ENCODE measurements at regions not wholly inside any gene's neighbourhood (a gene's known extent, or its start where the extent isn't known, plus 50 kb on each side); places are given as distances from the start of the nearest gene placed in this dataset.

- no peak overlapping the region for H3K4me3 ChIP-seq
- H3K27me3 ChIP-seq (ENCODE audit: low read depth), result no peaks in the 10 kb centered on the region
- H3K4me1 ChIP-seq, result peaks cover 5% of the 10 kb centered on the region
- in situ Hi-C loops (cut with MboI; ENCODE audit: low sequenced_read_pairs), result no loop called here
- no peak for DNase-seq (ENCODE audit: low spot score in 2 of 2)
- no peaks in the 10 kb centered on the region for H3K36me3 ChIP-seq (replicated peaks)
- no peaks in the 10 kb centered on the region for H3K9me3 ChIP-seq
Observed at GRCh38 chr22:49433717-49434611, 393.7 kb downstream of the BRD1 start.

DNA sequence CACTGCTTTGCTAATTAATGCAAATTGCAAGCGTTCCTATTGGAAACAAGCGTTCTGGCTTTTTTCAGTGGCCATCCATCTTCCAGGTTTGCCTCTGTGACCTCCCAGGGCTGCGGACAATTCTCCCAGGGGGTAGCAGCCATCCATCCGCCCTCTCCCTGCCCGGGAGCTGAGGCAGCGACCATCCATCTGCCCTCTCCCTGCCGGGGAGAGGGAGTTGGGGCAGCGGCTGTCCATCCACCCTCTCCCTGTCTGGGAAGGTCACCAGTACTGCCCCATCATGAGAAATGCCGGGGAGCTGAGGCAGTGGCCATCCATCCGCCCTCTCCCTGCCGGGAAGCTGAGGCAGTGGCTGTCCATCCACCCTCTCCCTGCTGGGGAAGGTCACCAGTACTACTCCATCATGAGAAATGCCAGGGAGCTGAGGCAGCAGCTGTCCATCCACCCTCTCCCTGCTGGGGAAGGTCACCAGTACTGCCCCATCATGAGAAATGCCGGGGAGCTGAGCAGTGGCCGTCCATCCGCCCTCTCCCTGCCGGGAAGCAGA, 394.7 kb downstream of the BRD1 start:
- no peak for DNase-seq (ENCODE audit: low spot score in 2 of 2)
- H3K9me3 ChIP-seq, result no peaks in the 10 kb centered on the region
- in situ Hi-C loops (cut with MboI; ENCODE audit: low sequenced_read_pairs), result no loop called here
- H3K27me3 ChIP-seq (ENCODE audit: low read depth), result no peaks in the 10 kb centered on the region
- H3K36me3 ChIP-seq (replicated peaks), result no peaks in the 10 kb centered on the region
- H3K4me3 ChIP-seq, result no peak overlapping the region
- peaks cover 5% of the 10 kb centered on the region for H3K4me1 ChIP-seq

GRCh38 chr22:49432211-49432896, 395.3 kb downstream of the BRD1 start:
- no peak overlapping the region for H3K4me3 ChIP-seq
- H3K27me3 ChIP-seq (ENCODE audit: low read depth), result no peaks in the 10 kb centered on the region
- no peaks in the 10 kb centered on the region for H3K36me3 ChIP-seq (replicated peaks)
- DNase-seq (ENCODE audit: low spot score in 2 of 2), result no peak
- in situ Hi-C loops (cut with MboI; ENCODE audit: low sequenced_read_pairs), result no loop called here
- H3K9me3 ChIP-seq, result no peaks in the 10 kb centered on the region
- H3K4me1 ChIP-seq, result peaks cover 5% of the 10 kb centered on the region

DNA sequence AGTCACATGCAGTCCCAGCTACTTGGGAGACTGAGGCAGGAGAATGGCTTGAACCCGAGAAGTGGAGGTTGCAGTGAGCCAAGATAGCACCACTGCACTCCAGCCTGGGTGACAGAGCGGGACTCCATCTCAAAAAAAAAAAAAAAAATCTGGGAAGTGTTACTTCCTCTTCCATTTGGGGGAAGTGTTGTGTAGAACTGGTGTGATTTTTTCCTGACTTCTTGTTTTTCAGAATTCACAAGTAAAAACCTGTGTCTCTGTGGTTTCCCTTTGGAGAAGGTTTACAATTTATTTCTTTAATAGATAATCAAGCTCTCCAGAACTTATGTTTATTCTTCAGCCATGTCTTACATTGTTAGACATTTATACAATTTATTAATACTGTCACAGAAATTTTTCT, 396.1 kb downstream of the BRD1 start:
- no peaks in the 10 kb centered on the region for H3K9me3 ChIP-seq
- no peak for DNase-seq (ENCODE audit: low spot score in 2 of 2)
- H3K36me3 ChIP-seq (replicated peaks), result no peaks in the 10 kb centered on the region
- no peaks in the 10 kb centered on the region for H3K27me3 ChIP-seq (ENCODE audit: low read depth)
- H3K4me3 ChIP-seq, result no peak overlapping the region
- H3K4me1 ChIP-seq, result peaks cover 2% of the 10 kb centered on the region; the same call in 1 of the 2 replicates
- in situ Hi-C loops (cut with MboI; ENCODE audit: low sequenced_read_pairs), result no loop called here

DNA sequence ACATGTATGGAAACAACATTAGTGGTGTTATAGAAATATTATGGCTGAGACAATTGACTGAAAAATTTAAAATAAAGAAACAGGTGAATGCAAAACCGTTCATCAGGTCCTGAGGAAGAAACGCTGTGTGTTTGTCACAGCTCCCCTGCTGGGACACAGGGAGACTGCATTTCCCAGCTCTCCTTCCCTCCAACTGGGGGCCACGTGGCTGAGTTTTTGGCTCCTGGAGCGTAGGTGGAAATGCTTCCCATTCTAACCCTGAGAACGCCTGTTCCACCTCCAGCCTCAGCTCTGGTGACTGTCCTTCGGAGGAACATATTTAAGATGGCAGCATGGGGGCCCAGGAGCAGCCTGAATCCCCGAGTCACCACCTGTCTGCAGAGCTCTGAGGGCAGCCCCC, 398.6 kb downstream of the BRD1 start:
- DNase-seq (ENCODE audit: low spot score in 2 of 2), result no peak
- Histone ChIP-seq H3K27me3 (ENCODE audit: low read depth) (no peaks in the 10 kb centered on the region), H3K4me3 (no peak overlapping the region), H3K9me3 (no peaks in the 10 kb centered on the region), H3K4me1 (no peaks in the 10 kb centered on the region), H3K36me3 (replicated peaks) (no peaks in the 10 kb centered on the region)
- in situ Hi-C loops (cut with MboI; ENCODE audit: low sequenced_read_pairs), result no loop called here

DNA sequence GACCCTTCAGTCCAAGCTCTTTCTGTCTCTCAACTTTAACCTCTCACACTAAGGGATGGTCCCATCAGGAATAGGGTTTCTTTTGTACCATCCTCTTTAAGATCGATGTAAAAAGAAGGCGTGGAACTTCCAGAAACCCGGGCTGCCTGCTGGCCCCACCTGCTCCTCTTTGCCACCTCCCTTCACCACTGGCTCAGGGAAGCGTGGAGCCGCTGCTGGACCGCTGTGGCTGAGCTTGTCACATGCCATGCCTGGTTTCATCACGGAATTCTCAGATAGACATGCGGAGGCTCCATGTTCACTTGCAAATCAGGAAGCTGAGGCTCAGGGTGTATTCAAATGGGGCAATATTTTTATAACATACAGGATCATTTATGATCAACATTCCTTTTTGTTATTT, 399.7 kb downstream of the BRD1 start:
- H3K27me3 ChIP-seq (ENCODE audit: low read depth), result no peaks in the 10 kb centered on the region
- no peak for DNase-seq (ENCODE audit: low spot score in 2 of 2)
- H3K36me3 ChIP-seq (replicated peaks), result no peaks in the 10 kb centered on the region
- no peaks in the 10 kb centered on the region for H3K4me1 ChIP-seq
- in situ Hi-C loops (cut with MboI; ENCODE audit: low sequenced_read_pairs), result no loop called here
- H3K9me3 ChIP-seq, result no peaks in the 10 kb centered on the region
- no peak overlapping the region for H3K4me3 ChIP-seq

DNA sequence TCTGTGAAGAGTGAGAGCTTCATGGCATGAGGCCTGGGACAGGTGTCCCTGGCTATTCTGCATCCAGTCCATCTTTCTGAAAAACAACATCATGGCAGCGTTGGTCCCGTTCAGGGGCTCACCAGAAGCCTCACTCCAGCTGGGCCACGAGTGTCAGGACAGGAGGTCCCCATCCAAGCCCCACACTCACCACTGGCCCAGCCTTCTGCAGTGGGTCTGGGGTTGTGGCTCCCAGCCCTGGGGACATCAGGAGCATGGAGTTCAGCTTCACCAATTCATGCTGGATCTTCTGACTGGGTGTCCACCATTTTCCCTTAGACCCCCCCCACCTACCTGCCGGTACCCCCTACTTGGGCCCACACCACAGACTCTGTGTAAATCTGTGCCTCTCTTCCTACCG, 400.3 kb downstream of the BRD1 start:
- H3K4me3 ChIP-seq, result no peak overlapping the region
- no peaks in the 10 kb centered on the region for H3K4me1 ChIP-seq
- no peaks in the 10 kb centered on the region for H3K27me3 ChIP-seq (ENCODE audit: low read depth)
- no peaks in the 10 kb centered on the region for H3K9me3 ChIP-seq
- no peaks in the 10 kb centered on the region for H3K36me3 ChIP-seq (replicated peaks)
- in situ Hi-C loops (cut with MboI; ENCODE audit: low sequenced_read_pairs), result no loop called here
- no peak for DNase-seq (ENCODE audit: low spot score in 2 of 2)

DNA sequence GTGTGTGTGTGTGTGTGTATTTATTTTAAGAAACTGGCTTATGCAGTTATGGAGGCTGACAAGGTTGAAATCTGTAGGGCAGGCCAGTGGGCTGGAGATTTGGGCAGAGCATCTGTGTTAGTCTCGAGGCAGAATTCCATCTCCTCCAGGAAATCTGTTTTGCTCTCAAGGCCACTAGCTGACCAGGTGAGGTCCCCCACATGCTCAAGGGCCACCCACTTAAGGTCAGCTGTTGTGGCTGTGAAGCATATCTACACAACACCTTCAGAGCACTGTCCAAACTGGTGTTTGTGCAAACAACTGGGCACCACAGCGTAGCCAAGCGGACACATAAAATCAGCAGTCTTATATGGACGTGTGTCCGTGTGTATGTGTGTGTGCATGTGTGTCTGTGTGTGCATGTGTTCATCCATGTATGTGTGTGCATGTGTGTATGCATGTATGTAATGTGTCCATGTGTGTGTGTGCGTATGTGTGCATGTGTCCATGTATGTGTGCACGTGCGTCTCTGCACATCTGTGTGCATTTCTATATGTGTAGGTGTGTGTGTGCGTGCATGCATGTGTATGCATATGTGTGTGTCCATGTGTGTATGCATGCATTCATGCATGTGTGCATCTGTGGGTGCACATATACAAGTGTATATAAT, 400.9 kb downstream of the BRD1 start:
- Histone ChIP-seq H3K9me3 (no peaks in the 10 kb centered on the region), H3K36me3 (replicated peaks) (no peaks in the 10 kb centered on the region), H3K27me3 (ENCODE audit: low read depth) (no peaks in the 10 kb centered on the region), H3K4me1 (no peaks in the 10 kb centered on the region), H3K4me3 (no peak overlapping the region)
- in situ Hi-C loops (cut with MboI; ENCODE audit: low sequenced_read_pairs), result no loop called here
- DNase-seq (ENCODE audit: low spot score in 2 of 2), result no peak

DNA sequence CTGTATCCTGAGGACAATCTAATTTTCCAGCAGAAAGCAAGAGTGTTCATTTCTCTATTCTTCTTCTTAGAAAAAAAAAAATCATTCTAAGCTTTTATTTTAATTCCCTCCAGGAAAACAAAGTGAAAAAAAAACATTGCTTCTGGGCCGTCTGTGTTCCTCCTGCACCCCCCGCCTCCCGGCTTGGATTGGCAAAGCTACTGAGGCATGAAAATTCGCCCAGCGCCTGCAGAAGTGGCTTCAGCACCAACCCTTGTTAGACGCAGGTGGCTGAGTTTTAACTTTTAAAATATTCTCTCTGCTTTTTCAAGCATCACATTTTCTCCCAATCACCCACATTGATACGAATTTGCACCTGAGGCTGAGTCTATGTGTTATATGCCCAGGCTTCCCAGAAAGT, 401.6 kb downstream of the BRD1 start:
- in situ Hi-C loops (cut with MboI; ENCODE audit: low sequenced_read_pairs), result no loop called here
- no peaks in the 10 kb centered on the region for H3K4me1 ChIP-seq

DNA sequence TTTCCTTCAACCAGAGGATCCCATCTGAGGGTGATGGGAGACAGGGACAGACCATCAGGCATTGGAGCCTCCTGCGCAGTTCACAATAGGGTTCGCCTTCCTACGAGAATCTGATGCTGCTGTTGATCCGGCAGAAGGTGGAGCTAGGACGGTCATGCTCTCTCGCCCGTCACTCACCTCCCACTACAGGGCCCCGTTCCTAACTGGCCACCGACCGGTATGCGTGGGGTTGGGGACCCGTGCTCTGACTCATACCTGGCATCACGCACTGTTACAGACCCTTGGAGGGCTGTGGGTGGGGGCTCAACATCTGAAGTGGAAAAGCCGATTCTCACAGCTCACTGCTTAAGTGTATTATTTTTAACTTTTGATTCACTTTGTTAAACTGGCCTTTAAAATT, 402.3 kb downstream of the BRD1 start:
- in situ Hi-C loops (cut with MboI; ENCODE audit: low sequenced_read_pairs), result no loop called here
- H3K9me3 ChIP-seq, result no peaks in the 10 kb centered on the region
- H3K27me3 ChIP-seq (ENCODE audit: low read depth), result no peaks in the 10 kb centered on the region

More for the DNA sequence above, 401.6 kb downstream of the BRD1 start:
- no peak for DNase-seq (ENCODE audit: low spot score in 2 of 2)
- Histone ChIP-seq H3K27me3 (ENCODE audit: low read depth) (no peaks in the 10 kb centered on the region), H3K36me3 (replicated peaks) (no peaks in the 10 kb centered on the region), H3K9me3 (no peaks in the 10 kb centered on the region), H3K4me3 (no peak overlapping the region)

GRCh38 chr22:49424893-49425270, 402.8 kb downstream of the BRD1 start:
- in situ Hi-C loops (cut with MboI; ENCODE audit: low sequenced_read_pairs), result no loop called here
- H3K36me3 ChIP-seq (replicated peaks), result no peaks in the 10 kb centered on the region
- no peak overlapping the region for H3K4me3 ChIP-seq
- no peaks in the 10 kb centered on the region for H3K27me3 ChIP-seq (ENCODE audit: low read depth)
- no peaks in the 10 kb centered on the region for H3K9me3 ChIP-seq
- DNase-seq (ENCODE audit: low spot score in 2 of 2), result no peak
- H3K4me1 ChIP-seq, result no peaks in the 10 kb centered on the region

More for the DNA sequence above, 402.3 kb downstream of the BRD1 start:
- no peak for DNase-seq (ENCODE audit: low spot score in 2 of 2)
- Histone ChIP-seq H3K4me1 (no peaks in the 10 kb centered on the region), H3K36me3 (replicated peaks) (no peaks in the 10 kb centered on the region), H3K4me3 (no peak overlapping the region)

GRCh38 chr22:49423125-49423650, 404.5 kb downstream of the BRD1 start:
- H3K9me3 ChIP-seq, result no peaks in the 10 kb centered on the region
- no peaks in the 10 kb centered on the region for H3K27me3 ChIP-seq (ENCODE audit: low read depth)
- no peak for DNase-seq (ENCODE audit: low spot score in 2 of 2)
- in situ Hi-C loops (cut with MboI; ENCODE audit: low sequenced_read_pairs), result no loop called here
- H3K36me3 ChIP-seq (replicated peaks), result no peaks in the 10 kb centered on the region
- no peak overlapping the region for H3K4me3 ChIP-seq
- H3K4me1 ChIP-seq, result no peaks in the 10 kb centered on the region

DNA sequence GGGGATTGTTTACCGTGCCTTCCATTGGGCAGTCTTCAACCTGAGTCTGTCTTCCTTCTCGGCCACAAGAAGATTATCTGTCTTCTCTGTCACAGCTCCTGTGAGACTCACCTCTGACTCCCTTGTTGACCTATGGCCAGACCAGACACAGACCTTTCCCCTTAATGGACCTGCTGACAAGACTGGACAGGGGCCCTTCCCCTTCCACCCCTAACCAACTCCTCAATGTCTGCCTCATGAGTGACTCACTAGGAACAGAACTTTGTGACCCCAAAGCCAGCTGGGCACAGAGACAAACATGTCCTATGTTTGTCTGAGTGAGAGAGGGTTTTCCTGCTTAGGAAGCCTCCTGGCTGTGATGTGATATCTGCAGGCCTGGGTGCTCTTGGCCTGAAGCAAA, 405.0 kb downstream of the BRD1 start:
- Histone ChIP-seq H3K4me1 (no peaks in the 10 kb centered on the region), H3K36me3 (replicated peaks) (no peaks in the 10 kb centered on the region), H3K4me3 (no peak overlapping the region), H3K27me3 (ENCODE audit: low read depth) (no peaks in the 10 kb centered on the region), H3K9me3 (no peaks in the 10 kb centered on the region)
- DNase-seq (ENCODE audit: low spot score in 2 of 2), result no peak
- in situ Hi-C loops (cut with MboI; ENCODE audit: low sequenced_read_pairs), result no loop called here

- H3K9me3 ChIP-seq, result no peaks in the 10 kb centered on the region
- DNase-seq (ENCODE audit: low spot score in 2 of 2), result no peak
- no peak overlapping the region for H3K4me3 ChIP-seq
- no peaks in the 10 kb centered on the region for H3K36me3 ChIP-seq (replicated peaks)
- H3K4me1 ChIP-seq, result no peaks in the 10 kb centered on the region
- no peaks in the 10 kb centered on the region for H3K27me3 ChIP-seq (ENCODE audit: low read depth)
- in situ Hi-C loops (cut with MboI; ENCODE audit: low sequenced_read_pairs), result no loop called here
Observed at GRCh38 chr22:49420651-49421050, 407.0 kb downstream of the BRD1 start.
